ENCODE measurements at regions not wholly inside any gene's neighbourhood (a gene's known extent, or its start where the extent isn't known, plus 50 kb on each side); places are given as distances from the start of the nearest gene placed in this dataset.

DNA sequence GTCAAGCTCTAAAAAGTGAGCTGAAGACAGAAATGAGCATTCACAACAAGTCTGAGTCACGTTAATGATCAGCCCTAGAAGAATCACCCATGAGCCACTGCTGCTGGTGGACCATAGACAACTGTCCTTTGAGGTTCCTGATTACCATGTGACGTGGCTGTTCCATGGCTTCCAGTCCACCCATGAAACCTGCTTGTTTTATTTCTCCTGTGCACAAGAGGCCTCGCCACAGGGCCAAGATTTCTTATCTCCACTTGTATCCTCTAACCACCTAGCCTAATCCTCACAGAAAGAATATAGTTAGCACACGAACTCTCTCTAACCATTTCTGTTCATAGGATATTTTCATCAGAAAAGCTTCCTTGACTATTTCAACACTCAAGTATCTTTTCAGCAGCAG is 242.7 kb downstream of the MREG start:
- DNase-seq (ENCODE audit: low spot score), result no peak

DNA sequence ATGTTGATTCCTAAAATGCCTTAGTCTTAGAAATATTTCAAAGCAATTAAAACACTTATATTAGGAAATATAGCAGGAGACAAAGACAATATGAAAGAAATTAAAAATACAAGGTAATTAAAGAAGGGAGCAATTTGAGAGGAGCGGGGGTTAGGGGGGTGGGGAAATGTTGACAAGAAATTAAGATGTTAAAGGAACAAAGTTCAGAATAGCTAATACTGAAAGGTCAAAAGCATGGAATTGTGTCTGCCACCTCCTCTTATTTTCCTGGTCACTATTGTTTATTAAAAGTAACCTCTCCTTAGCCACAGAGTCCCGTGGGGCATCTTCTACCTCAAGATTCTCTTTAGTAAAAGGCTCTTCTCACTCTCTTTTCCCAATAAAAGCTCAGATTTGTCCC is 244.1 kb downstream of the MREG start:
- no peak for DNase-seq (ENCODE audit: low spot score)

DNA sequence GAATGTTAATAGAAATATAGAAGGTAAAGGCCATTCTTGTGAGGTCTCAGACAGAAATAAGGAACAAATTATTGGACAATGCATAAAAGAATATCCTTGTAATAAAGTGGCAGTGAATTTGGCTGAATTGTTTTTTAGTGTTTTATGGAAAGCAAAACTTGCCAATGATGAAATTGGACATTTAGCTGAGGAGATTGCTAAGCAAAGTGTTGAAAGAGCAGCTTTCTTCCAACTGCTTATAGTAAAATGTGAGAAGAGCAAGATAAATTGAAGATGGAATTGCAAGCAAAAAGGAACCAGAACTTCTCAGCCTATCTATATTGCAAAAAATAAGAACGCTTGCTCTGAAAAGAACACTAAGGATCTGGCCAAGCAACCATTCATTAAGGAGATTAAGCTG is 245.7 kb downstream of the MREG start:
- DNase-seq (ENCODE audit: low spot score), result no peak

DNA sequence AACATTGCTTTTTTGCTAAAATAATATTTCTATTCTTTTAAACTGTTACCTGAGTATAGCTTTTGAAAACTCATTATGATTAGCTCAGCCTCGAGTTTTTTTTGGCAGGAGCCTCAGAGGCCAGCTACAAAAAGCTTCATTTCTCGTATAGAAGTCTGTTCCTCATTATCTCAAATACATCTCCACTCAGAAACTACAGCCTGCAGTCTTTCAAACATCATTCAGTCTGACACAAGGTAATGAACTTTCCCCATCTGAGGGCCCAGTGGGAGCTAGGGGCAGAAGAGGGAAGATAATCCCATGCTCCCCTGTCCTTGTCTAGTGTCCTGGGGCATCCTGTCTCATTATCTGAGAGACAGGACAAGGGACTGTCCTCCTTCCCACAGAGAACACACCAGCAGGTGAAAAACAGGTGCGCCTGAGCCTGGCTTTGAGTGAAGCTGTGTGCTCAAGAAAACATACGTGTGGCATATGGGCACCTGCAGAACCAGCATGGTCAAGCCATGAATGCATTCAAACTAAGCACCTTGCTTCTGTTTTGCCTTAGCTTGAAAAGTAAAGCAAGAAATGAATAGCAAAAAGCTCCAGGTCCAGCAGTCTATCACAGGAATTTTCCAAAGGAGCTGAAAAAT is 247.5 kb downstream of the MREG start:
- DNase-seq (ENCODE audit: low spot score), result no peak

DNA sequence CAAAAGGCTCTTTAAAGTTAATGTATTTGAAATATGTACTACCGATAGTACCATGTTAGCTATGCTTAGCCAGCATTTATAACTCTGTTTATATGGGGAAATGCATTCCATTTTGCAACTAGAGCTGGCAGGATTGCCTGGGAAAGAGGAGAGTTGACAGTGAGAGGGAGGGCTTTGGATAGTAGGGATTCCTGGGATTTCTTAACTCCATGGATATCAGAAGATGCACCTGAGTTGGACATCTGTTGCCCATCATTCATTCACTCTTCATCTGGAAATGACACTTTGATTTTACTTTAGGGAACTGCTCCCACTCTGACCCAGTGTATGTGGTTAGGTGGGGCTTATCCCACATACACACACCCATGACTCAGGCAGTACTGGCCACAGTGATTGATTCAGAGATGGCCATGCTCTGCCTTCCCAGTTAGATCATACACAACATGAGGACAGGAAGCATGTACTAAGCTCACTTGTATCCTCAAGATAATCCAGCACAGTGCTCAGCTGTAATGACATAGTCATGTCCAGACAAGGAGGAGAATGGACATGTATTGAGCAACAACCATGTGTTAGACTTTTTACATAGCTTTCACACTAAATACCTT is 248.8 kb downstream of the MREG start:
- no peak for DNase-seq (ENCODE audit: low spot score)

DNA sequence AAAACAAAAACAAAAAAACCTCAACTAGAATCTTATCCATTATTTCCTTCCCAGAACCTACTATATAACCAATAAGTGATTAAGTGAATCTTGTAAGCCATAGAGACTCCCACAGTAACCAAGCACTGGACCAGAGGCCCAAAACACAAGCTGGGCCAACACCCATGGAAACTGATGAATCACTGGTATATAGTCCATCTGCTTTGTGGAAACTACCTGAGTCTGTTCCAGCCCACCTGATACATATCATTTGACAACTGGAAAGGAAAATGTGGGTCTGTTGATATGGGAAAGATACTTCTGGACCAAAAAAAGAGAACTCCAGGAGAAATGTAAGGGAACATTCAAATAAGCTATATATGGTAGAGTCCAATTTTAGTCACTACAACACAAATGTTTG is 252.8 kb downstream of the MREG start:
- no peak for DNase-seq (ENCODE audit: low spot score)

DNA sequence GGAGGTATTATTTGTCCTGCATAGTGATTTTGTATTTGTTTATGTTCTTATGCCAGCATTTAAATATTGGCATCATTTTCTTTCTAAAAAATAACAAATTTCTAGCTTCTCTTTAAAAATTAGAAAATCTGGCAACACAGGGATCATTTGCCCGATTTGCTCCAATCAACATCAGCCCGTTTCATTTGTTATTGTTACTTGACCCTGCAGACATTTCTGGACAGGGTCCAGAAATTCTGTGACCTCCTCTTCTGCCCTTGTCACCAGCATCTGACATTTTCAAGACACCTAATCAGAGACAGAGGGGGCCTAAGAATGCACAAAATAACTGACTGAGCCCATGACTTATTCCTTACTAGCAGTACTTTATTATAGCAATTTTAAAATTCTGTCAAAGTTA is 253.3 kb downstream of the MREG start:
- DNase-seq (ENCODE audit: low spot score), result no peak

DNA sequence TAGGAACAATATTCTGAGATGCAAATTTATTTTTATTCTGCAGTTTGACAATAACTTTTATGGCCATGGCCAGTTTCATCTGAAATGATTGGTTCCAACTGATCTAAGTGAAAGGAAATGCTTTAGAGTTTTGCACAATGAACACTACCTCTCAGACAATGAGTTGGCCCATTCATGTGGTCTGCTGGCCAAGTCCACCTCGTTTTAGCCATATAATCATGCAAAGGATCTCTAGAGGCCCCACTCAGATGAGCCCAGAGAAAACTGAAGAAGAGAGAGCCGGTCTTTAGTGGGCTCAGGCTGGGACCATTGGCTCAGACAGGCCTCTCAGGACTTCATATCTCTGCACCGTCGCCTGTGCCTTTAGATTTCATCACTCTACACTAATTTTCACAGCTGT is 254.7 kb downstream of the MREG start:
- DNase-seq (ENCODE audit: low spot score), result no peak

DNA sequence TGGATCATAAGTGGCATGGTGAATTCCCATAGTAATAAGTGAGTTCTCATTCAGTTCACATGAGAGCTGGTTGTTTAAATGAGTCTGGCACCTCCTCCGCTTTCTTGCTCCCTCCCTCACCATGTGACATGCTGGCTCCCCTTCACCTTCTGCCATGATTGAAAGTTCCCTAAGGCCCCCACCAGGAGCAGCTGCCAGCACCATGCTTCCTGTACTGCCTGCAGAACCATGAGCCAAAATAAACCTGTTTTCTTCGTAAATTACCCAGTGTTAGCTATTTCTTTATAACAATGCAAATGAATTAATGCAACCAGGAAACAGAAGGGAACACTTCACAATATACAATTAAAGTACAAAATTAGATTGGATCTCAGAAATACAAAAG is 257.0 kb downstream of the MREG start:
- DNase-seq (ENCODE audit: low spot score), result no peak

DNA sequence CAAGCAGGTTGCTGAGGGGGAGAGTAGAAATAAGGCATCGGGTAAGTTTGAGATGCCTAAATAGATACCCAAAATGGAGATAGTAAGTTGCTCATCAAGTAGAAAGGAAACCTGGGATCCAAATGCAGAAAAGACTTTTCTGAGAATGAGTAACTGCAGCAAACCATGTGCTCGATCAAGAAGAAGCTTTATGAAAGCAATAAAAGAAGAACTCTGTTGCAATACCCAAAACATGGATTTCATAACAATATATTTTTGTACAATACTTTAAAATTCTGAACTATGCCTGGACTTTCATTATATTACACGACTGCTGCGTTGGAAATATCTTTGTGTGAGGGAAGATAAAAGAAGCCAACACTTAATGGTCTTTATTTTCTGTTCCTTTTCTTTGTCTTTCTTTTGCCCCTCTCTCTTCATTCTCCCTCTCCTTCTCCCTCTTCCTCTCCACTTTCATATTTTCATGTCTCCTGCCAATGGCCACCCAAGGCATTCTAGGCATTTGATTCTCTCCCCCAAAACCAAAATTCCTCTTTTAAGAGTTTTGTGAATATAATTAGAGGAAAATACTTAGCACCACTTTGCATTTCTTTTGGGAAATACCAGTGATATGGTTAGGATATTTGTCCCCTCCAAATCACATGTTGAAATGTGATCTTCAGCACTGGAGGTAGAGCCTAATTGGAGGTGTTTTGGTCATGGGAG is 257.6 kb downstream of the MREG start:
- no peak for DNase-seq (ENCODE audit: low spot score)

DNA sequence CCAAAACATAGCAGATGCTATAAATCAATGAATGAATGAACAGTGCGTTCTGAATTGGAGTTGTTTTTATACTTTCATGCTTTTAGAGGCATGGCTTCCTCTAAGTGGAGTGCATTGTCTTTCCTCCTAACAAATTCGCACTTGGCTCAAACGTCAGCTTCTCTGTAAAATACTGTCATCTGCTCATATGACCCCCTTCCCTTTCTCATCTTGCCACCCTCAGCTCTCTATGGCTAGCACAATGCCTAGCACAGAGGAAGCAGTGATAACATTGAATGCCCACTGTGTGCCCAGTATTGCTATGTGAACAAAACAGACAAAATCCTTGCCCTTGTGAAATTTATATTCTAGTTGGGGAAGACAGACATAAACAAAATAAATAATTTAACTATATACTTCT is 258.8 kb downstream of the MREG start:
- DNase-seq (ENCODE audit: low spot score), result no peak

DNA sequence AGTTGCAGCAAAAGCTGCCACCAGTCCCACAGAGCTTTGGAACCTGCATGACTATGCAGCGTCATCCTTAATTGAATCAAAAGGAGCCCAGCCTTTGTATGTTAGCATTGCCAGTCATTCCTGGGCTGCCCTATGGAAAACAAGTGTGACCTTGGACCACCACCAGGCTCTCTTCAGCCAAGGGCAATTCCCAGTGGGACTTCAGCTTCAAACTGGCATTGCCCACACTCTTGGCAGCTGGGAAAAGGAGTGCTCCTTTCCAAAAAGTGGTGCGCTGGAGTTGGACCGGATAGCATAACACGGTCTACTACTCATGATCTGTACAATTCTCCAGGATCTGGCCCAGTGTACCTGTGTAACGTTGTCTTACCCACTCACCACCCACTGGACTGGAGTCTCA is 259.5 kb downstream of the MREG start:
- DNase-seq (ENCODE audit: low spot score), result no peak

DNA sequence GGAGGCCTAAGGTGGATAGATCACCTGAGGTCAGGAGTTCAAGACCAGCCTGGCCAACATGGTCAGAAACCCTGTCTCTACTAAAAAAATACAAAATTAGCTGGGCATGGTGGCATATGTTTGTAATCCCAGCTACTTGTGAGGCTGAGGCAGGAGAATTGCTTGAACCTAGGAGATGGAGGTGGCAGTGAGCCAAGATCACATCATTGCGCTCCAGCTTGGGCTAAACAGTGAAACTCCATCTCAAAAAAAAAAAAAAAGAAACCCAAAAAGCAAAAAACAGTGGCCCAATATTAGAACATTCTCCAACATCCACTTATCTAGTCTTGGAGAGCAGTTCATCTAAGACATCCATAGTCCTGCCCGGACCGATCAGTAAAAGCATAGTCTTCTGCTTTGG is 260.4 kb downstream of the MREG start:
- no peak for DNase-seq (ENCODE audit: low spot score)

DNA sequence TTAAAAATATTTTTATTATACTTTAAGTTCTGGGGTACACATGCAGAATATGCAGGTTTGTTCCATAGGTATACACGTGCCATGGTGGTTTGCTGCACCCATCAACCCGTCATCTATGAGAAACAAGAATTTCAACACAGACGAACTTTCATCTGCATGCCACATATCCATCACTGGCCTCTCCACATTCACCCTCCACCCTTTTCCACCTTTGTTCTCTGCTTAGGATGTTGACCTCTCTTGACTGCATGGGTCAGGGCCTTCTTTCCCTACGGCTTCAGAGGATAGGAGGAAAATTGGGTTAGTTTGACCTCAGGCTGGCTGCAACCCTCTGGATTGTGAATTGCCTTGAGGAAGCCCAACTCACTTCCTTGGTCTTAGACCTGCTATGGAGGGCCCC is 260.9 kb downstream of the MREG start:
- no peak for DNase-seq (ENCODE audit: low spot score)

DNA sequence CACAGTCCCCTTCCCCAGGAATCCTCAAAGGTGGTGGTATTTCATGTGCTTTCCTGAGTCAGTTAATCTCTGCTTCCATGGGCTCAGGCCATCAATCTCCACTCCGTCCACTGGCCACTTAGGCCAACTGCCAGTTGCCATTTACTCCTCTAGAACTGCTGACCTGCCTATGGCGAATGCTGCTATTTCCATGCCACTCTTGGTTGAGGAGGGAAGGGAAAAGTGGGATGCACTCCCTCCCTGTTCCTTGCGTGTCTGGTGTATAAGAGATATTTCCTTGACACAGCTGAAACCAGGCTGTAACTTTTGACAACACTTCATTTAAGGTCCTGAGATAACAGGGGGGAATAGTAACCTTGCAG is 261.5 kb downstream of the MREG start:
- no peak for DNase-seq (ENCODE audit: low spot score)

DNA sequence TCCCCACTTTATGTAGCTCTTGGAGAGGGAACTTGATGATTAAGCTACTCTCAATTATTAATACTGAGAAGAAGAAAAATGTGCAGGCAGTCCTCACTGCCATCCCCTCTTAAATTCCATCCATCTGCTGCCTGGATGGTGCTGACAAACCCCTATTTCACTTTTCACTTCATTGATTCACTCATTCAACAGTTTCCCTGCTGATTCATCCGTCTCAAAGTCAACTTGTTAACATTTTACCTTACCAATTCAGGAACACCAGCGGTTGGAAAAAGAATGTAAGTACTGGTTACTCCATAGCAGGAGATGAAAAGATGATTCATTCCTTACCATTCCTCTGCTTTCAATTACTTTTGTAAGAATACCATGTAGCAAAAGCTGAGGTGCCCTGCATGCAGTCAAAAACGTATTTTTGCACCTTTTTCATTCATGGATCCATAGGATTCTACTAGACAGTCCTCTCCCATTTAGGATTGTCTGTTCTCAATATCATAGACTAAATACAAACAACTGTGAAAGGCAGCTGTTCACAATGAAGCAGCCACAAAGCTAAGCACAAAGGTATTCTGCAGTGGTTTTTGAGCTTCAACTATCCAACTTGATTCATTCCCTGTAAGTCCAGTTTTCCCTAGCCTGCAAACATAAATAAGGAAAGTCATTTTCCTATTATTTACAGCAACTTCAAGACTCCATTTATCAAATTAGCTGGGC is 262.0 kb downstream of the MREG start:
- DNase-seq (ENCODE audit: low spot score), result peak; percentile 24

DNA sequence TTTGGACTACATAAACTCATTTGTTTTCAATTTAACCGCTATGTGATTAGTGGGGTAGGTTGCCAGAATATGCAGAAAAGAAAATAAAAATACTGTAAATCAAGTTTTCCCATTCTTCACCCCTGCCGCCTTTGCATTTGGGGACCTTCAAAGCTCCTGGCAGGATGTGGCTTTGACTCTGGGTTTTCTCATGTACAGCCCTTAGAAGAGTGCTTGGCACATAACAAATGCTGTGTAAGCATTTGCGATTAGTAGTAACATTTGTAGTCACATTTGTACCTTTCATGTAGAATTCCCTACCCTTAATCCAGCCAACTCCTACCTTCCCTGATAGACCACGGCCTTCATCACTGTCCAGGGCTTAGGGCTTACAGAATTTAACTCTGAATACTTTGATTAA is 262.6 kb downstream of the MREG start:
- DNase-seq (ENCODE audit: low spot score), result no peak

DNA sequence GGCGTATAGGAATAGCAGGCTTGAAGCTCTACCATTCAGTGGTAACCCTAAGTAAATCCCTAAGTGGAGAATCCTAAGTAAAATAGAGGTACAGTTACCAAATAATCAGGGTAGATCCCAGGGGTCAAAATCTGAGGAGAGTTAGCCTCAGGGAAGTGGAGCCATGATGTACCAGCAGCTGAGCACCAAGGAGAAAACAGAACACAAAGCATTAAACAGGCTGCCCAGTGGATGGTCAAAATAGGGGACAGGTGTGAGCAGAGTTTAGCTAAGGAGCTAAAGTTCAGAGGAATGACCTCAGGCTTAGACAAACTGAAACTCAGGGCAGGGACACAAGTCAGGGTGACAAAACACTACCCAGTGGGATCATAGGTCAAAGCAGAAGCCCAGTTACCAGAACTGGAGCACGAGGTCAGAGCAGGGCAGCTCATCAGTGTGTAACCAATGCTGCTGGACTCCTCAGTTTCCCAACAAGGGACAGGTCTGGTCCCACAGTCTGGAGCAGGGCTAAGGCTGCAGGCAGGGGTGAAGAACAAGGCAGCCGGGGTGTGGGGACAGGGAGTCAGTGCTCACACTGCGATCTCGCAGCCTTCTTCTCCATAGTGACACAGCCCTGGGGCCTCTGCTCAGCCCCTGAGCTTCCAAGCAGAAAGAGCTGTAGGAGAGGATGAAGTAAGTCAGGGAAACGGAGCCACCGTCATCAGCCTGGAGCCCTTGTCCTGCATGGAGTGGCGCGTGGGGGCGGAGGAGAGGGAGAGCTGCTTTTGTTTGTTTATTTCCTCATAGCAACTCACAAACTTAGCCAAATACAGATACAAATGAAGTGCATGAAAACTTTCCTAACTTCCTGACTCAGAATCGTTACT is 264.0 kb downstream of the MREG start:
- no peak for DNase-seq (ENCODE audit: low spot score)

DNA sequence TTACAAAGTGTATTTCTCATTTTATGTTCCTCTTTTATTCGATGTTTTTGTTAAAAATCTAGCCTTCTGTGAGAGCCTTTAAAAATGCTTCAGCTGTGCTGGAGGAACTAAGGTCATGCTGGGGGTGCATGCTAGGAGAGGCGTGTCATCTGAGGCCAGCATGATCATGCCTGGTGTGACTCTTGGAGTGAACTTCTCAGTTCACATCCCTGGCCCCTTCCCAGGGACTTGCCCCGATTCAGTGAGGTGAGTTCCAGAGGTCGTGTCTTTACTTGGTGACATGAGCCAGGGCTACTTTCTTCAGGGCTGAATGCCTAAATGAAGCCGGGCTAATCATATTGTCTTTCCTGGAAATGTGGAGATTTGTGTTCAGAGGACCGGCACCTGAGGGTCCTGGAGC is 264.9 kb downstream of the MREG start:
- no peak for DNase-seq (ENCODE audit: low spot score)

DNA sequence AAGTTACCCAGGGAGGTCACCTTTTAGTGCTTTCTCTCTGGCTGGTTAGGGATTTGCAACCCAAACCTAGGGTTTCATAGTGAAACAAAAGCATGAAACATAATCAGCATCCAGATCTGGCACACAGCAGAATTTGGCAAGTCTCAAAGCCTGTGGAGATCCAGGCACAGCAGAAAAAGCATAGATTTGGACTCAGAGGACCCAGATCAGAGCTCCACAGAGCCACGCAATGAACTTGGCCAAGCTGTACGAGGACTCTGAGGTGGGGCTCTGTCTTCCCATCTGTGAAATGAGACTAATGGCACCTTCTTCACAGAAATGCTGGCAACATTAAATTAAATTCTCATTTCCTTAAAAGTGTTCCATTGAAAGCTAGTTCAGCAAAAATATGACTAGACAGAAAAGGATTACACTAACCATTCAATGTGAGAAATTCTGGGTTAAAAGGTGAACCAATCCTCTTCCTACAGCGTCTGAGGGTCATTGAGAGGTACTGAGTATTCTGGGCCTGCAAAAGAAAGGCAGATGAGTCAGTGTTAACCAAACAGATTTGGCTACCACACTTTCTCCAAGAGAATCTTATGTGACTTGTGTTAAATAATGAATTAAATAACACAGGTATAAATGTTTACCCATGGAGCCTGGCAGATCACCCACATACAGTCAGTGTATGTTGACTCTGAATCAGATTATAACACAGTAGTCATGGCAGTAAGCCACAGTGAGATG is 266.3 kb downstream of the MREG start:
- no peak for DNase-seq (ENCODE audit: low spot score)

DNA sequence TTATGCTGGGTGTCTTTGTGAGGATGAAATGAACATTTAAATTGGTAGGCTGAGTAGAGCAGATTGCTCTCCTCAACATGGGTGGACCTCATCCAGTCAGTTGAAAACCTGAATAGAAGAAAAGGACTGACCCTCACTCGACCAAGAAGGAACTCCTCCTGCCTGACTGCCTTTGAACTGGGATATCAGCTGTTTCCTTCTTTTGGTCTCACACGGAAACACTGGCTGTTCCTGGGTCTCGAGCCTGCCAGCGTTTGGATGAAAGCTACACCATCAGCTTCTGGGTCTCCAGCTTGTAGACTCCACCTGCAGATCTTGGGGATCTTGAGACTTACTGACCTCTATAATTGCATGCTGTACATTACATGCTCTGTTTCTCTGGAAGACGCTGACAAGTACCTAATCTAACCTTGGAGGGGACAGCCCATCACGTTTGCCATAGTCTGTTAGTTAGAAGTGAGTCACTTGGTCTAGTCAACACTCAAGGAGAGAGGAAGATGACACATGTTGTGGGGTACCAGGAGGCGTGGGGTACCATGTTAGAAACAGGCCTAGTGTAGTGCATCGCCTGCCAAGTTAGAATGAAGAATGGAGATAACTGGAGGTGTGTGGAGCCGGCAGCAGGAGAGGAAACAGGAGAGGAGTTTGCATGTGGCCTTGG is 267.0 kb downstream of the MREG start:
- no peak for DNase-seq (ENCODE audit: low spot score)
